ENCODE measurements at regions not wholly inside any gene's neighbourhood (a gene's known extent, or its start where the extent isn't known, plus 50 kb on each side); places are given as distances from the start of the nearest gene placed in this dataset.
A peak's percentile ranks its signal among the peaks of the same experiment; 100 is the strongest.
"Not testable (repeated sequence)": the region's sequence is repeated elsewhere in the genome, so short reads cannot be mapped to it uniquely, and the experiment has no call there.

GRCh38 chr13:101003566-101003965 lies 329.0 kb upstream of the TMTC4 start:
- DNase-seq = no peak

GRCh38 chr13:100989392-100989791 lies 314.8 kb upstream of the TMTC4 start:
- no peak for DNase-seq

- DNase-seq = no peak
Observed at GRCh38 chr13:100988921-100989320, 314.3 kb upstream of the TMTC4 start.

- peak in 26 of 56 donors; percentile 1 to 40 (median 21) for DNase-seq
Observed at GRCh38 chr13:100987948-100988347, 313.4 kb upstream of the TMTC4 start.

GRCh38 chr13:100986571-100986970 lies 312.0 kb upstream of the TMTC4 start:
- DNase-seq = no peak

- DNase-seq = no peak
Observed at GRCh38 chr13:100984085-100984705, 309.6 kb upstream of the TMTC4 start.

GRCh38 chr13:100983111-100983510 lies 308.5 kb upstream of the TMTC4 start:
- DNase-seq = no peak

- no peak for DNase-seq
Observed at GRCh38 chr13:100980171-100980570, 305.6 kb upstream of the TMTC4 start.

GRCh38 chr13:100977841-100978240 lies 303.2 kb upstream of the TMTC4 start:
- DNase-seq = peak in 12 of 56 donors; percentile 0 to 69 (median 9)

- no peak for DNase-seq
Observed at GRCh38 chr13:100976993-100977392, 302.4 kb upstream of the TMTC4 start.

- not testable (repeated sequence) for DNase-seq
Observed at GRCh38 chr13:100975666-100976065, 301.1 kb upstream of the TMTC4 start.

GRCh38 chr13:100962585-100962984 lies 288.0 kb upstream of the TMTC4 start:
- no peak for DNase-seq

GRCh38 chr13:100961186-100961585 lies 286.6 kb upstream of the TMTC4 start:
- no peak for DNase-seq

- no peak for DNase-seq
Observed at GRCh38 chr13:100958831-100959230, 284.2 kb upstream of the TMTC4 start.

- DNase-seq = no peak
Observed at GRCh38 chr13:100957741-100958140, 283.1 kb upstream of the TMTC4 start.

GRCh38 chr13:100954430-100955305 lies 280.1 kb upstream of the TMTC4 start:
- DNase-seq = no peak

GRCh38 chr13:100951016-100951415 lies 276.4 kb upstream of the TMTC4 start:
- DNase-seq = no peak

- DNase-seq = not testable (repeated sequence)
Observed at GRCh38 chr13:100948937-100949336, 274.3 kb upstream of the TMTC4 start.

- DNase-seq = no peak
Observed at GRCh38 chr13:100946588-100946987, 272.0 kb upstream of the TMTC4 start.

- no peak for DNase-seq
Observed at GRCh38 chr13:100944791-100945345, 270.3 kb upstream of the TMTC4 start.

- no peak for DNase-seq
Observed at GRCh38 chr13:100942742-100943141, 268.1 kb upstream of the TMTC4 start.

All from nucleus accumbens (tissue), 56 donors.